ENCODE measurements at regions not wholly inside any gene's neighbourhood (a gene's known extent, or its start where the extent isn't known, plus 50 kb on each side); places are given as distances from the start of the nearest gene placed in this dataset.
"Not testable (repeated sequence)": the region's sequence is repeated elsewhere in the genome, so short reads cannot be mapped to it uniquely, and the experiment has no call there.

- DNase-seq: no peak
These were observed 238.9 kb downstream of the UACA start for GRCh38 chr15:70524470-70524869.

GRCh38 chr15:70523616-70524015, 239.7 kb downstream of the UACA start:
- DNase-seq: no peak

DNA sequence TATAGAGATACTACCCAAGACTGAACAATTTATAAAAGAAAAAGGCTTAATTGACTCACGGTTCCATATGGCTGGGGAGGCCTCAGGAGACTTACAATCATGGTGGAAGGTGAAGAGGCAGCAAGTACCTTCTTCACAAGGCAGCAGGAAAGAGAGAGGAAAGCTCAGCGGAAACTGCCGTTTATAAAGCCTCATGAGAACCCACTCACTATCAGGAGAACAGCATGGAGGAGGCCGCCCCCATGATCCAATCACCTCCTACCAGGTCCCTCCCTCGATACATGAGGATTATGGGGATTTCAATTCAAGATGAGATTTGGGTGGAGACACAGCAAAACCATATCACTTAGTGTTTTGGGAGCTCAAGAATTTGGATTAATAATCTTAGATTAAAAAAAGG, 240.2 kb downstream of the UACA start:
- DNase-seq: no peak

- DNase-seq: no peak
These were observed 240.9 kb downstream of the UACA start for GRCh38 chr15:70522323-70522966.

DNA sequence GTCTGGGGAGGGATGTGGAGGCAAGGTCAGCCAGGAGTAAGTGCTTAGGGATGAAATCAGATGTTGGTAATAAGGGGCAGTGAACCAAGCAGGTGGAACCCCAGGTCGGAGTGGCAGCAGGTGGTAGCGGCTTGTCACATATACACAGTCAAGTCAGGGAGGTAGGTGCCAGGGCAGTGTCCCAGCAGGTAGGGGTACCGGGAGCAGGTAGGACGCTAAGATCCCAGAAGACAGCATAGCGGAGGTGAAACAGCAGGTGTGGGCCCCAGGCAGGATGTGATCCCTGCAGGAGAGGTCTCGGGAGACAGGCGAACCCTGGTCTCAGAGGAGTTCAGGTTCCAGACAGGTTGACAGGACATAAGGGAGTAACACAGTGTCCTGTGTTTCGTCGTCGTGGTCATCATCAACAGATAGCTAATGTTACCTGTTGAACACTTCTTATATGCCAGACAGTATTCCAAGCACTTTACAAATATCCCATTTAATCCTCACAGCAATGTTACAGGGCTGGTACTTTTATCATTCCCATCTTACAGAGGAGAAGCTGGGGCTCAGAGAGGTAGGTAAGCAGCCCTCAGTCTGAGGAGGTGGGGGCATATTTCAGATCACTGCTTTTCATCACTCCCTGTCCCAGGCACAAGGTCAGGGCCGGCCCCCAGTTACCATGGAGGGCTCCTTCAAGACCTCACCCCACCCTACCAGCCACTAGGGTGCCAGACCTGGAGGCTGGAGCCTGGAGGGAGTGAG, 241.6 kb downstream of the UACA start:
- DNase-seq: no peak

DNA sequence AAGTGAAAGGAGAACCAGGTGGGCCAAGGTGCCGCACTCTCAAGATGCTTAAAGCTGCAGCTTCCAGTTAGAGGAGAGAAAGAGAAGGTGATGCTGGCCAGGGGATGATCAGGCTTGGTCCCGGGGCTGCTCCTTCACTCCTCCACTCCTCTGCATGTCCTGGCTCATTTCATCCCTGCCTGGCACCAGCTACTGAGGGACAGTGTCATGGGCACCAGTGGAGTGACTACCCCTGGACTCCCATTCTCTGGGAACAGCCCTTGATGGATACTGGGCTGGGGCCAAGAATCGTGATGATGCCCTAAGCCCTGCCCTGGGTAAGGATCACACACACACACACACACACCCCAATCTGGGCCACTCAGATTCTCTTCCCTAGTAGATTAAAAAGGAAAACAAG, 243.7 kb downstream of the UACA start:
- DNase-seq: no peak

DNA sequence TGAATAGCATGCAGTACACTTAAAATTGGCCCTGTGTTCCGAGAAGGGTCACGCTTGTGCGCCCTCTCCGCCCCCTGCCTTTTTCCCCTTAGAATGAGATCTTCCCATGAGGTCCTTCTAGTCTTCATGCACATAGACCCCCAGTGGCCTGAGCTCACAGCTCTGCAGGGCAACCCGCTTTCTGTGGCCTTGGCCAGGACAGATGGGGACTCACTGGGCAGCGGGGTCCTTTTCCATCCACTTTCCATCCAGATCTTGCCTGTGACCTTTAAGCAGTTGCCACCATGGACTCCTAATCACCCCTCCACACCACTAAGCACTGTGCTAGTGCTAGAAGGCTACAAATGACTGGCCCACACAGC, 244.4 kb downstream of the UACA start:
- DNase-seq: no peak

- DNase-seq: no peak
These were observed 245.0 kb downstream of the UACA start for GRCh38 chr15:70518201-70519003.

DNA sequence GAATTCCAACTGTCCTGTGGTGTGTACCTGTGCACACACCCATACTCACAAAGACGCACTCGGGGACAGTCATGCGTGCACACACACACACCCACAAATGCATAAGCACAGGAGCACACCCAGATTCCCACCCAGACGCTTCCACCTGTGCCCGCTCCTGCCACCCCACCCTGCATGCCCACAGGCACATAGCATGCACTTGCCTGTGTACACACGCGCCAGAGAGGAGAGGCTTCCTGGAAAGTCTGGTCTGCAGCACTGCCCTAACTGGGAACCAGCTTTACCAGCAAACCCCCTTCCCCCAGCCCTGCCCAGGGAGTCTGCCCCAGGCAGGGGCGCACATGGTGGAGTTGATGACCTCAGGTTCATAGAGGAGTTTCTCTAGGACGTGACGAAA, 246.2 kb downstream of the UACA start:
- DNase-seq: no peak

- DNase-seq: no peak
These were observed 246.8 kb downstream of the UACA start for GRCh38 chr15:70516408-70517193.

DNA sequence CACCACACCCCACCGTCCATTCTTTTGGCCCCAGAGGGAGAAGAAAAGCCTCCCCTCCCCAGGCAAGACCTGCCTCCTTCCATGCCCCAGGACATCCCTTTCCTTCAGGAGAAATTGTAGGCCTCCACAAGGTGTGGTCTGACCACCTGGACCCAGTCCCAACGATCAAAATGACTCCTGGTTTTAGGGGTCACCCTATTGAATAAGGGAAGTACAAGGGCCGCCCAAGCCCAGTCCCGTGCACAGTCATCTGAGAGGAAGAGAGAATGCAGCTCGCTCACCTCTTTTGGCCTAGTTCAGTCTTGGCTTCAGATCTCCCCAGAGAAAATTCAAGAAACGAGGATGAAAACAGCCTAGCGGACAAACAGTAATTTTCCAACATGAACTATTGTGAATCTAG, 249.1 kb downstream of the UACA start:
- no peak for DNase-seq

GRCh38 chr15:70513819-70514218, 249.5 kb downstream of the UACA start:
- DNase-seq: no peak

DNA sequence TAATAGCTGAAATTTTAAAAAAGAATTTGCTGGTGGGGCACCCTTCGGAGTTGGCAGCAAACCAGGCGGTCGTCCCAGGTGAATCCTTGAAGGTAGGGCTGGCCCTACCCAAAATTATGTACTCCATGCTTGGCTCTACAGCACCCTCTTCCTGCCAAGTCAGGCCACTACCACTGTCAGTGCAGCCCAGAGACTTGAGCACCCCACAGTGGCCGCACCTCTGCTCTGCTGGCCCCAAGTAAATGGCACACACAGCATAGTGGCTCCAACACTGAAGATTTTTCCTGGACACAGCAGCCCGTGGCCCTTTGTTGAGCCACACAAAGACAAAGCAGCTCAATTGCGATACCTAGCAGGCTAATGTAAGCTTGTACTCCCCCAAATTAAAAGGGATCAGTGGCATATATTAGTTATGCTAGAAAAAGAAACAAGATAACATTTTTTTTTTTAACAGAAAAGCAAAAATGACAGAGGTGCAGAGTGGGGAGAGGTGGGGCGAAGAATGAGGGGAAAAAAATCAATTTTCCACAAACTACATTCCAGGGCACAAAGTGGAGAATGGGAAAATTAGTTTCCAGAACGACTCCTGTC, 250.5 kb downstream of the UACA start:
- no peak for DNase-seq

DNA sequence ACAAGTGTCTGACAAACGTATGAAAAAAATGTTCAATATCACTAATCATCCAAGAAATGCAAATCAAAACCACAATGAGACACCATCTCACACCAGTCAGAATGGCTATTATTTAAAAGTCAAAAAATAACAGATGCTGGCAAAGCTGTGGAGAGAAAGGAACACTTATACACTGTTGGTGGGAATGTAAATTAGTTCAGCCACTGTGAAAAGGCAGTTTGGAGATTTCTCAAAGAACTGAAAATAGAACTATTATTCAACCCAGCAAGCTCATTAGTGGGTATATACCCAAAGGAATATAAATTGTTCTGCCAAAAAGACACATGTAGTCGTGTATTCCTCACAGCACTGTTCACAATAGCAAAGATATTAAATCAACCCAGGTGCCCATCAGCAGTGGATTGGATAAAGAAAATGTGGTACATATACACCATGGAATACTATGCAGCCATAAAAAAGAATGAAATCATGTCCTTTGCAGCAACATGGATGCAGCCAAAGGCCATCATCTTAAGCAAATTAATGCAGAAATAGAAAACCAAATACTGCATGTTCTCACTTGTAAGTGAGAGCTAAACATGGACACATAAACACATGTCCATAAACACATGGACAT, 251.3 kb downstream of the UACA start:
- not testable (repeated sequence) for DNase-seq

GRCh38 chr15:70510433-70510832, 252.9 kb downstream of the UACA start:
- DNase-seq: no peak

GRCh38 chr15:70509731-70510143, 253.6 kb downstream of the UACA start:
- DNase-seq: no peak

DNA sequence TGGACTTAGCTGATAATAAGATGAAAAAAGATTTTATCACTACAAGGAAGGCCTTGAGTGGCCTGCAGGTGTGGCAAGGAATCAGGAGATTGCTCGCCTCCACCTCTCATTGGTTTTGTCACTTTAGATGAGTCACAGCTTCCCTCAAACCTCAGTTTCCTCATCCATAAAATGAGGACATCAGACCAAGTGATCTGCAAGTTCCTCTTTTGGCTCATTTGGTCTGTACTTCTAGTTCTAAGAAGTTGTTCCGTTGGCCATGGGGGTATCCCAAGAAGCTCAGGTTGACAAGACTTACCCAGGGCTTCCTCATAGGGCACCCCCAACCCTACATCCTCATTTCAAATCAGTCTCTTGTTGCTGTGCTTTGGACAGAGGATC, 254.1 kb downstream of the UACA start:
- no peak for DNase-seq

- DNase-seq: no peak
These were observed 254.6 kb downstream of the UACA start for GRCh38 chr15:70508561-70509281.

GRCh38 chr15:70507772-70508371, 255.5 kb downstream of the UACA start:
- DNase-seq: no peak

Data from right kidney (tissue), 1 donor.